ENCODE measurements at regions not wholly inside any gene's neighbourhood (a gene's known extent, or its start where the extent isn't known, plus 50 kb on each side); places are given as distances from the start of the nearest gene placed in this dataset.

GRCh38 chr1:168976267-168976666 lies 130.2 kb upstream of the ATP1B1 start:
- TF ChIP-seq CTCF (IDR thresholded peaks at IDR 0.05) (no peak), POLR2A (IDR thresholded peaks at IDR 0.05) (no peak)

Data from testis (tissue), 2 donors.